LNCaP clone FGC (cell line): ENCODE measurements at regions not wholly inside any gene's neighbourhood (a gene's known extent, or its start where the extent isn't known, plus 50 kb on each side); places are given as distances from the start of the nearest gene placed in this dataset.

Experiments
- DNase-seq: peaks from one replicate; pipeline ENCODE4 v3.0.0-alpha.2; 2011; ENCODE audit warnings: low read depth
- H3K4me3 ChIP-seq: 2 replicates; pipeline ENCODE4 v1.5.1; 2011; ENCODE audit warnings: mild to moderate bottlenecking, low read depth, low read length, control low read depth
- CTCF ChIP-seq: IDR thresholded peaks from 2 replicates; pipeline ENCODE4 v1.5.1; 2012; ENCODE audit warnings: mild to moderate bottlenecking; ENCODE audit not compliant: control insufficient read depth, insufficient read depth; ENCODE audit errors: extremely low read depth

- no peak for DNase-seq
- H3K4me3 ChIP-seq: no peak overlapping the region
- TF ChIP-seq CTCF: no peak
Measured at GRCh38 chr12:112559784-112560183, 141.0 kb downstream of the PTPN11 start.

GRCh38 chr12:112564160-112564784 lies 145.5 kb downstream of the PTPN11 start:
- TF ChIP-seq CTCF: no peak
- H3K4me3 ChIP-seq: no peak overlapping the region
- no peak for DNase-seq

- no peak for TF ChIP-seq CTCF
- no peak overlapping the region for H3K4me3 ChIP-seq
- no peak for DNase-seq
Measured at GRCh38 chr12:112568641-112569040, 149.9 kb downstream of the PTPN11 start.

- DNase-seq: no peak
- no peak overlapping the region for H3K4me3 ChIP-seq
- TF ChIP-seq CTCF: no peak
Measured at GRCh38 chr12:112570096-112570495, 151.3 kb downstream of the PTPN11 start.

GRCh38 chr12:112573141-112573540 lies 154.4 kb downstream of the PTPN11 start:
- TF ChIP-seq CTCF: no peak
- no peak overlapping the region for H3K4me3 ChIP-seq
- no peak for DNase-seq

- H3K4me3 ChIP-seq: no peak overlapping the region
- DNase-seq: no peak
- TF ChIP-seq CTCF: no peak
Measured at GRCh38 chr12:112574896-112575558, 156.3 kb downstream of the PTPN11 start.

- no peak overlapping the region for H3K4me3 ChIP-seq
- no peak for TF ChIP-seq CTCF
- DNase-seq: no peak
Measured at GRCh38 chr12:112575559-112576067, 156.9 kb downstream of the PTPN11 start.
